Heart right ventricle (tissue), 16 donors: ENCODE measurements at regions not wholly inside any gene's neighbourhood (a gene's known extent, or its start where the extent isn't known, plus 50 kb on each side); places are given as distances from the start of the nearest gene placed in this dataset.
A peak's percentile ranks its signal among the peaks of the same experiment; 100 is the strongest.

Source experiments
- ATAC-seq, 8 donors: fragments of 200-7000 bp; cut with Tn5 transposase; one replicate each; pipeline ENCODE4 v1.9.1; 2020; ENCODE audit warnings: mild to moderate bottlenecking in 8 of 8, moderate library complexity in 8 of 8, moderate number of reproducible peaks in 1 of 8
- DNase-seq, 2 donors: peaks; one replicate each; pipeline ENCODE4 v3.0.0-alpha.2; 2020
- H3K27ac ChIP-seq, 10 donors: fragments of 200-600 bp; sonication (generic) in 2 of 10; one replicate each; pipeline versions ENCODE4 v1.5.0 to v1.8.0; 2020 to 2022; ENCODE audit warnings: mild to moderate bottlenecking in 3 of 10
- H3K27me3 ChIP-seq, 7 donors: fragments of 200-600 bp; one replicate each; pipeline ENCODE4 v1.8.0; 2021 to 2022; ENCODE audit warnings: mild to moderate bottlenecking in 2 of 7
- H3K36me3 ChIP-seq, 9 donors: fragments of 200-600 bp; sonication (generic) in 1 of 9; one replicate each; pipeline versions ENCODE4 v1.5.0 to v1.8.0; 2020 to 2022; ENCODE audit warnings: mild to moderate bottlenecking in 2 of 9
- H3K4me1 ChIP-seq, 9 donors: fragments of 200-600 bp; sonication (generic) in 1 of 9; one replicate each; pipeline versions ENCODE4 v1.5.0 to v1.8.0; 2020 to 2022; ENCODE audit warnings: mild to moderate bottlenecking in 4 of 9
- H3K4me3 ChIP-seq, 10 donors: fragments of 200-600 bp; sonication (generic) in 2 of 10; one replicate each; pipeline versions ENCODE4 v1.5.0 to v1.8.0; 2020 to 2022; ENCODE audit warnings: mild to moderate bottlenecking in 7 of 10, moderate library complexity in 2 of 10
- H3K9me3 ChIP-seq, 11 donors: fragments of 200-600 bp in 10 of 11; sonication (generic) in 2 of 11; one replicate each; pipeline versions ENCODE4 v1.5.0 to v1.8.0; 2013 to 2022; ENCODE audit warnings: mild to moderate bottlenecking in 2 of 11, control low read depth in 1 of 11, moderate library complexity in 1 of 11
- WGBS, 2 donors: extraction: QIAGEN DNeasy Blood & Tissue Kit; methylation state at CpG; one replicate each; pipeline ENCODE4 v1.1.7; 2013; ENCODE audit warnings: inconsistent platforms in 1 of 2; 5-methylcytosine and 5-hydroxymethylcytosine counted together
- intact Hi-C, 10 donors: fragments of 100-400 bp; cut with DNase I; formaldehyde crosslinking; loops; one replicate each; pipeline versions ENCODE4 v1.11.1 to v1.14.2; 2022
- TF ChIP-seq, protein P1 (sequence below), 9 donors: fragments of 200-600 bp; sonication (generic) in 2 of 9; IDR thresholded peaks; one replicate each; pipeline versions ENCODE4 v1.5.0 to v1.8.0; 2021 to 2022; ENCODE audit warnings: antibody characterized with exemption in 9 of 9, mild to moderate bottlenecking in 5 of 9, moderate library complexity in 1 of 9
- donor health status: Arrhythmogenic right ventricular cardiomyopathy.
- donor health status: ischemic (EF 13 %, LVEDD 7.1; RV severe dilation, severe dysfunction).
- donor health status: healthy with polysubstance abuse.
- donor health status: DM: no; HTN: yes; CAD: no.
- donor health status: DM: no; HTN: no; CAD: no.
- donor health status: ischemic (EF 25% LVEDD 6.9; RV normal size, moderate dysfunction).
- donor health status: ischemic (EF 25% LVEDD 5.7; RV mildly dilated, moderate dysfunction).
- donor health status: healthy.
- donor health status: DM: yes; HTN: yes; CAD: no.
- donor health status: Ischemic cardiomyopathy.
- donor health status: ischemic (EF 35%, LVEDD 5.7; RV mildly dilated, moderate dysfunction).
- donor health status: nonischemic (EF 11% LVEDD 7.7; RV severe dilation, severe dysfunction).
- donor health status: DM: yes; HTN: yes; CAD: no.
- donor health status: PGD.
- donor health status: ischemic (EF 29% LVEDD 5.4; RV normal size, mild dysfunction).
- donor health status: nonischemic (EF 23%, LVEDD 6.1; RV moderate dilation, normal function).

DNA sequence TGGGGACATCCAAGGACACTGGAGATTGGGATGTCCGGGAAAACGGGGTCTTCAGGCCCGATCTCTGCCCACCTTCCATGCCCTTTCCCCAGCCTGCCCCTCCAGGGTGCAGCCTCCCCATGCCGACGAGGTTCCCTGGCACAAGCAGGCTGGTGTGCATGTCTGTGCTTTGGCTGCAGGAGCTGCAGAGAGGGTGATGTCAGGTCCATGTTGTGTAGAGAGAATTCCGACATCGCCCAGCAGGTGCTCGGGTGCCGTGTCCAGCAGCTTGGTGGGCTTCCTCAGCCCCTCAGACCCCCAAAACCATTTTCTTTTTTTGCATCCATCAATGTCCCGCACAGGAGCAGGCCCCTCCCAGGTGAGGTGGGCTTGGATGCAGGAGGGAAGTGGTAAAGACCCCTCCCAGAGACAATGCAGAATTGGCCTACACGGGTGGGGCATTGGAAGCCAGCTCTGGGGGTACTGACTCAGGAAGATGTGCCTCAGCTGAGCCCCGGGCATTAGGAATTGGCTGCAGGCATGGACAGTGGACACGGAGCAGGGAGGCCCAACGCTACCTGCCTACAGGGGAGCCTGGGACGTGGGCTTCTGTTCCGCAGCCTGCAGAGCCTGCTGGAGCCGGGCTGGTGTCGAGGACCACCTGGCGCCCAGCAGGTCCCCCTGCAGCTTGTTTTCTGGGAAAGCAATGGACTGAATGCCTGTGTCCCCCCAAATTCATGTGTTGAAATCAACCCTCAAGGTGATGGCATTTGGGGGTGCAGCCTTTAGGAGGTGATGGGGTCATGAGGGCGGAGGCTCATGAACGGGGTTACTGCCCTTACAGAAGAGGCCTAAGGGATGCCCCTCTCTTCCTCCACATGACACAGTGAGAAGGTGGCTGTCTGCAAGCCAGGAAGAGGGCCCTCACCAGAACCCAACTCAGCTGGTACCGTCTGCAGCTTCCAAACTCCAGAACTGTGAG is 97.5 kb downstream of the METRNL start:
- Histone ChIP-seq H3K27me3 (no peaks in the 10 kb centered on the region), H3K36me3 (no peaks in the 10 kb centered on the region), H3K9me3 (no peaks in the 10 kb centered on the region), H3K27ac (no peak overlapping the region), H3K4me1 (peaks cover 0 to 7% (median 0%) of the 10 kb centered on the region in 9 donors), H3K4me3 (no peak overlapping the region)
- WGBS, 2 donors: 93 to 96% methylated on average over 22 of the region's 22 CpGs
- no peak for ATAC-seq
- intact Hi-C loops: no loop called here
- DNase-seq: no peak
- TF ChIP-seq, protein P1, sequence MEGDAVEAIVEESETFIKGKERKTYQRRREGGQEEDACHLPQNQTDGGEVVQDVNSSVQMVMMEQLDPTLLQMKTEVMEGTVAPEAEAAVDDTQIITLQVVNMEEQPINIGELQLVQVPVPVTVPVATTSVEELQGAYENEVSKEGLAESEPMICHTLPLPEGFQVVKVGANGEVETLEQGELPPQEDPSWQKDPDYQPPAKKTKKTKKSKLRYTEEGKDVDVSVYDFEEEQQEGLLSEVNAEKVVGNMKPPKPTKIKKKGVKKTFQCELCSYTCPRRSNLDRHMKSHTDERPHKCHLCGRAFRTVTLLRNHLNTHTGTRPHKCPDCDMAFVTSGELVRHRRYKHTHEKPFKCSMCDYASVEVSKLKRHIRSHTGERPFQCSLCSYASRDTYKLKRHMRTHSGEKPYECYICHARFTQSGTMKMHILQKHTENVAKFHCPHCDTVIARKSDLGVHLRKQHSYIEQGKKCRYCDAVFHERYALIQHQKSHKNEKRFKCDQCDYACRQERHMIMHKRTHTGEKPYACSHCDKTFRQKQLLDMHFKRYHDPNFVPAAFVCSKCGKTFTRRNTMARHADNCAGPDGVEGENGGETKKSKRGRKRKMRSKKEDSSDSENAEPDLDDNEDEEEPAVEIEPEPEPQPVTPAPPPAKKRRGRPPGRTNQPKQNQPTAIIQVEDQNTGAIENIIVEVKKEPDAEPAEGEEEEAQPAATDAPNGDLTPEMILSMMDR (IDR thresholded peaks at IDR 0.05): no peak

DNA sequence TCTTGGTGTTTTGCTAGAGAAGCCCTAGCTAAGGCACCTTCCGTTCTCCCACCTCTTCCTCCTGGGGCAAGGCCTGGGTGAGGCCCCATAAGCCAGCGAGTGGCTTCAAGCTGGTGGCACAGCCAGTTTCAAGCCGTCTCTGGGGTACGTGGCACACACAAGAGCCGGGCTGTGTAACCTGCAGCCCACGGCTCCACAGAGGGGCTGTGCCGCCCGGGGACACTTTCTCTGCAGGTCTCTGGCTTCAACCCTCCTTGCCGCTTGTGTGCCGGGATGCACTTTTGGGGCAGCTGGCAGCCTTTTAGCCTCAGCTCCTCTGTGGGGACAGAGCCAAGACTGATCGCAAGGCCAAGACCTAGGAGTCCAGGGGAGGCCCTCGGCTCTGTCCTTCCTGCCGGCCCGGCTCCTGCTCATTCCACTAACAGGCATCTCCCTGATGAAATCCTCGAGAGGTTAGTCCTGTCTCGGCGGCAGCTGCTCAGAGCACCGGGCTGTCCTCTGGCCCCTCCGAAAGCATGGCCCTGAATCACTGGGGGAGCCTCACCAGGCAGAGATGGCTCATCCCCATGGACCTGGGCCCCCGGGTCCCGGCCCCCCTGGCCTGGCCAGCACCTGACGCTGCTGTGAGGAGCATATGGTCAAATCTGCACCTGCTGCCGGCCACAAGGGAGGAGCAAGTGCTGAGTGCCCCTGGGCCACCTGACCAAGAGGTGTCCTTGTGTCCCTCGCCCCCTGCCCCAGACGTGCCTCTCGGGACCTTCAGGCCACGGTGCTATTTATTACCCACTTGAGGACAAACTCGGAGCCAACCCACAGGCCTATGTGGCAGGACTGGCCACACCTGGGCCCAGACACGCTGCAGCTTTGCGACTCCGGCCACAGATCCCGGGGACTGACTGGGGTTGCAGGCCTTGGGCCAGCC is 98.5 kb downstream of the METRNL start:
- TF ChIP-seq, protein P1 (IDR thresholded peaks at IDR 0.05): no peak

DNA sequence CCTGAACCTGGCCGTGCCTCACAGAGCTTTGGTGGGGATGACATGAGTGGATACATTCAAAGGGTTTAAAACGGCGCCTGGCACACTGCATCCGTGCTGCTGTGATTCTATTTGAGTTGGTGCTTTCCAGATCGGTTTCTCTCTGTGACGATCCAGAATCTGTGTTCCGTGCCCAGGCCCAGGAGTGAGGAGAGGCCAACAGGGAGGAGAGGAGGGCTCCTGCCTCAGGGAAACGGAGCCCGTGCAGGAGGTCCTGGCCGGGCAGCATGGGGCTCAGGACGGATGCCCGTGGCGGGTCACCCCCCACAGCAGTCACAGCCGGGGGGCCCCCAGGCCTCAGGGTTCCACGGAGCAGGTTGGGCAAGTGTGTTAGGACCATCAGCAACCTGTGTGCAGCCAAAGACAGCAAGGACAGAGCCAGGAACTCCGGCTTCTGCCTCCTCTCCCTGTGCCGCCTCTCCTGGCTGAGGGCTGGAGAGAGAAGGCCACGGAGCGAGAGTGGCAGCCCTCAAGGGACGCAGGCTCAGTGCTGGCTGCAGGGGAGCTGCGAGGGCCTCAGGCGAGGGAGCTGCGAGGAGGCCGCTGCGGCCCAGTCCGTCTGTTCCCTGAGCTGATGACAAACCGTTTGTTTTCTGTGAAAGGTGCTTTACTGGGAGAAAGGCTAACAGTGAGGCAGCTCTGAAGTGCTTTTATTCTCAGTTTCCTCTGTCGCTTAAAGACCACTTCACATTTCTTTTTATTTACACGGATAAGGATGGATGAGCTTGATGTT is 99.3 kb downstream of the METRNL start:
- H3K9me3 ChIP-seq: no peaks in the 10 kb centered on the region
- no peak overlapping the region for H3K4me3 ChIP-seq
- DNase-seq: no peak
- peaks cover 0 to 21% (median 6%) of the 10 kb centered on the region in 9 donors for H3K4me1 ChIP-seq
- 83 to 85% methylated on average over 28 to 29 of the region's 29 CpGs for WGBS, 2 donors
- peak in 1 of 8 donors; percentile 10 for ATAC-seq
- H3K27me3 ChIP-seq: no peaks in the 10 kb centered on the region
- TF ChIP-seq, protein P1 (IDR thresholded peaks at IDR 0.05): no peak
- intact Hi-C loops: no loop called here
- H3K27ac ChIP-seq: peak overlapping the region in 1 of 10 donors; percentile 20
- H3K36me3 ChIP-seq: no peaks in the 10 kb centered on the region

More for the DNA sequence above, 98.5 kb downstream of the METRNL start:
- no peak for DNase-seq
- ATAC-seq: no peak
- no peaks in the 10 kb centered on the region for H3K27me3 ChIP-seq
- no peak overlapping the region for H3K27ac ChIP-seq
- H3K36me3 ChIP-seq: no peaks in the 10 kb centered on the region
- H3K4me1 ChIP-seq: peaks cover 0 to 13% (median 0%) of the 10 kb centered on the region in 9 donors
- no peak overlapping the region for H3K4me3 ChIP-seq
- 88 to 90% methylated on average over 32 of the region's 32 CpGs for WGBS, 2 donors
- intact Hi-C loops: no loop called here
- no peaks in the 10 kb centered on the region for H3K9me3 ChIP-seq
